ENCODE measurements at regions not wholly inside any gene's neighbourhood (a gene's known extent, or its start where the extent isn't known, plus 50 kb on each side); places are given as distances from the start of the nearest gene placed in this dataset.
A peak's percentile ranks its signal among the peaks of the same experiment; 100 is the strongest.

DNA sequence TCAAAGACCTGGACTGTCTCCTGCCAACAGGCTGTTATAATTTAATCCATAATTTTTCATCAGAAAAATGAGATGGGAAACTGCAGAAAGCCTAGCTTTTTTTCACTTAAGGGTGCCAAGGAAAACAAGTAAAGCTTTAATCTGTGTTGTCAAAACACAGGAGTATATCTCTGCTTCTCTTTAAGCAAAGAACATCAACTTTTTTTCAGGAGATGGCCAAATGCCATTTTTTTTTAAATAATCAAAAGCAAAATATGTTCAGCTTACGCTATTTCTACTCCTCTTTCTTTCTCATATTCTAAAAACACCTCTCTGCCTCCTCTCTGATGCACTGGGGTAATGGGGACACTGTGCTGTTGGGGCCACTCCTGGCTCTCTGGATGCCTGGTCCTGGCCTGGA, 73.1 kb upstream of the NXPH2 start:
- 41 to 72% (median 50%) methylated on average over 1 of the region's 1 CpG for WGBS, 3 donors
- no peaks in the 10 kb centered on the region for H3K4me1 ChIP-seq (ENCODE audit: control insufficient read depth in 3 of 3, insufficient read depth in 2 of 3, low read depth in 1 of 3, low read length in 2 of 3)

GRCh38 chr2:138846216-138846821, 66.1 kb upstream of the NXPH2 start:
- Histone ChIP-seq H3K4me3 (ENCODE audit: low read depth in 1 of 3, low read length in 3 of 3) (no peak overlapping the region), H3K36me3 (ENCODE audit: control insufficient read depth in 3 of 3, insufficient read depth in 2 of 3, low read depth in 1 of 3, low read length in 3 of 3) (no peaks in the 10 kb centered on the region), H3K27me3 (ENCODE audit: control insufficient read depth in 3 of 3, insufficient read depth in 3 of 3, low read length in 3 of 3) (no peaks in the 10 kb centered on the region), H3K27ac (ENCODE audit: low read depth in 1 of 3, low read length in 2 of 3) (no peak overlapping the region), H3K4me1 (ENCODE audit: control insufficient read depth in 3 of 3, insufficient read depth in 2 of 3, low read depth in 1 of 3, low read length in 2 of 3) (no peaks in the 10 kb centered on the region), H3K9me3 (ENCODE audit: control insufficient read depth in 2 of 2, insufficient read depth in 1 of 2, low read depth in 1 of 2, low read length in 1 of 2) (no peaks in the 10 kb centered on the region)
- WGBS, 3 donors, result 63 to 69% (median 66%) methylated on average over 8 of the region's 8 CpGs
- FAIRE-seq, result no peak
- DNase-seq, result peak; percentile 7 to 18

More for the DNA sequence above, 73.1 kb upstream of the NXPH2 start:
- FAIRE-seq (no peak), DNase-seq (no peak)
- no peaks in the 10 kb centered on the region for H3K36me3 ChIP-seq (ENCODE audit: control insufficient read depth in 3 of 3, insufficient read depth in 2 of 3, low read depth in 1 of 3, low read length in 3 of 3)
- no peaks in the 10 kb centered on the region for H3K9me3 ChIP-seq (ENCODE audit: control insufficient read depth in 2 of 2, insufficient read depth in 1 of 2, low read depth in 1 of 2, low read length in 1 of 2)
- no peak overlapping the region for H3K27ac ChIP-seq (ENCODE audit: low read depth in 1 of 3, low read length in 2 of 3)
- no peaks in the 10 kb centered on the region for H3K27me3 ChIP-seq (ENCODE audit: control insufficient read depth in 3 of 3, insufficient read depth in 3 of 3, low read length in 3 of 3)
- H3K4me3 ChIP-seq (ENCODE audit: low read depth in 1 of 3, low read length in 3 of 3), result no peak overlapping the region

GRCh38 chr2:138842341-138842740, 62.2 kb upstream of the NXPH2 start:
- FAIRE-seq (no peak), DNase-seq (no peak)
- Histone ChIP-seq H3K4me1 (ENCODE audit: control insufficient read depth in 3 of 3, insufficient read depth in 2 of 3, low read depth in 1 of 3, low read length in 2 of 3) (no peaks in the 10 kb centered on the region), H3K27ac (ENCODE audit: low read depth in 1 of 3, low read length in 2 of 3) (no peak overlapping the region), H3K9me3 (ENCODE audit: control insufficient read depth in 2 of 2, insufficient read depth in 1 of 2, low read depth in 1 of 2, low read length in 1 of 2) (no peaks in the 10 kb centered on the region), H3K36me3 (ENCODE audit: control insufficient read depth in 3 of 3, insufficient read depth in 2 of 3, low read depth in 1 of 3, low read length in 3 of 3) (no peaks in the 10 kb centered on the region), H3K27me3 (ENCODE audit: control insufficient read depth in 3 of 3, insufficient read depth in 3 of 3, low read length in 3 of 3) (peaks cover 0 to 6% (median 0%) of the 10 kb centered on the region in 3 donors), H3K4me3 (ENCODE audit: low read depth in 1 of 3, low read length in 3 of 3) (no peak overlapping the region)
- WGBS, 3 donors, result 86 to 93% (median 91%) methylated on average over 1 of the region's 1 CpG

GRCh38 chr2:138841459-138841858, 61.3 kb upstream of the NXPH2 start:
- no peak for FAIRE-seq

DNA sequence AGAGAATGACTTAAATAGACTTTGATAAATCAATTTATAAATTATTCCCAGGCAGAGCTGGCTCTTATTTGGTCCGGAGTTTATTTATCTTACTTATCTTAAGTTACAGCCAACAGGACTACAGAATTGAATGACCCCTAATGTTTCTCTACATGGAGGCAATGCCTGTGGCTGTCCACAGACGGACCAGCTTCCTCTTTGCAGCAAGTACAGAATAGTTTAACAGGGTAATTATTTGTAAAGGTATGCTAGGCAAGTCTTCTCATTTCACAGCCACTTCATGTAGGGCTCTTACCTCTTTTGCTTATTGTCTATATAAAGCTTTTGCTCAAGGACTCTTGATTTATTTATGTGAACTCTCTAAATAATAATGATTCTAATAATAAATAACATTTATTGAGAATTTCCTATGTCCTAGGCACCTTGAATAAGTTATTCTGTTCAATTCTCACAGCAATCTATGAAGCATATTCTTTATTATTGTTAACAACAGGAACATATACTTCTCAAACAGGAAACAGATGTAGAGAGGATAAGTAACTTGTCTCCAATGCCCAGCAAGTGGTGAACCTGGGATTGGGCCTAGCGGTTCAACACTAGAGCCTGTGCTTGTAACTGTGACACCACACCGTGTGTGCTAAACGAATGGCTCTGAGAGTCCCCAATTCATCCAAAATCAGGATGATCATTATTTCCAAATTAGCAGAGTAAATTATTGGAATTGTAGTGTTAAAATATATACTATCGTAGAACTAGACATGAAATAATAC, 58.8 kb upstream of the NXPH2 start:
- no peak for FAIRE-seq
- Histone ChIP-seq H3K4me3 (ENCODE audit: low read depth in 1 of 3, low read length in 3 of 3) (no peak overlapping the region), H3K27ac (ENCODE audit: low read depth in 1 of 3, low read length in 2 of 3) (no peak overlapping the region), H3K27me3 (ENCODE audit: control insufficient read depth in 3 of 3, insufficient read depth in 3 of 3, low read length in 3 of 3) (peaks cover 0 to 6% (median 0%) of the 10 kb centered on the region in 3 donors), H3K9me3 (ENCODE audit: control insufficient read depth in 2 of 2, insufficient read depth in 1 of 2, low read depth in 1 of 2, low read length in 1 of 2) (no peaks in the 10 kb centered on the region), H3K4me1 (ENCODE audit: control insufficient read depth in 3 of 3, insufficient read depth in 2 of 3, low read depth in 1 of 3, low read length in 2 of 3) (no peaks in the 10 kb centered on the region), H3K36me3 (ENCODE audit: control insufficient read depth in 3 of 3, insufficient read depth in 2 of 3, low read depth in 1 of 3, low read length in 3 of 3) (no peaks in the 10 kb centered on the region)
- 51 to 58% (median 57%) methylated on average over 6 of the region's 6 CpGs for WGBS, 3 donors
- DNase-seq, result no peak

More at GRCh38 chr2:138841459-138841858, 61.3 kb upstream of the NXPH2 start:
- H3K27ac ChIP-seq (ENCODE audit: low read depth in 1 of 3, low read length in 2 of 3), result no peak overlapping the region
- H3K4me1 ChIP-seq (ENCODE audit: control insufficient read depth in 3 of 3, insufficient read depth in 2 of 3, low read depth in 1 of 3, low read length in 2 of 3), result no peaks in the 10 kb centered on the region
- H3K27me3 ChIP-seq (ENCODE audit: control insufficient read depth in 3 of 3, insufficient read depth in 3 of 3, low read length in 3 of 3), result peaks cover 0 to 6% (median 0%) of the 10 kb centered on the region in 3 donors
- DNase-seq, result no peak
- no peaks in the 10 kb centered on the region for H3K9me3 ChIP-seq (ENCODE audit: control insufficient read depth in 2 of 2, insufficient read depth in 1 of 2, low read depth in 1 of 2, low read length in 1 of 2)
- H3K36me3 ChIP-seq (ENCODE audit: control insufficient read depth in 3 of 3, insufficient read depth in 2 of 3, low read depth in 1 of 3, low read length in 3 of 3), result no peaks in the 10 kb centered on the region
- 85 to 89% (median 85%) methylated on average over 3 of the region's 3 CpGs for WGBS, 3 donors
- H3K4me3 ChIP-seq (ENCODE audit: low read depth in 1 of 3, low read length in 3 of 3), result no peak overlapping the region

DNA sequence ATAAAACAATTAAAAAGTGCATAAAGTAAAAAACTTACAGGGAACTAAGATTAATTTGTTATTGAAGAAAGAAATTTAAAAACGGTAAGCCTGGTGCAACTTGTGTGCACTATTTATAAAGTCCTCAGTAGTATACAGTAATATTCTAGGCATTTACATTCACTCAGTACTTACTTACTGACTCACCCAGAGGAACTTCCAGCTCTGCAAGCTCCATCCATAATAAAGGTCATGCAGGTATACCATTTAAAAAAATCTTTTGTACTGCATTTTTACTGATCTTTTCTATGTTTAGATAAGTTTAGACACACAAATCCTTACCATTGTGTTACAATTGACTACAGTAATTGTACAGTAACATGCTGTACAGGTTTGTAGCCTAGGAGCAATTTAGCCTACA, 51.5 kb upstream of the NXPH2 start:
- H3K4me3 ChIP-seq (ENCODE audit: low read depth in 1 of 3, low read length in 3 of 3), result no peak overlapping the region
- WGBS, 3 donors, result 65 to 79% (median 76%) methylated on average over 1 of the region's 1 CpG
- no peaks in the 10 kb centered on the region for H3K27me3 ChIP-seq (ENCODE audit: control insufficient read depth in 3 of 3, insufficient read depth in 3 of 3, low read length in 3 of 3)
- H3K27ac ChIP-seq (ENCODE audit: low read depth in 1 of 3, low read length in 2 of 3), result no peak overlapping the region
- H3K4me1 ChIP-seq (ENCODE audit: control insufficient read depth in 3 of 3, insufficient read depth in 2 of 3, low read depth in 1 of 3, low read length in 2 of 3), result no peaks in the 10 kb centered on the region
- no peak for DNase-seq
- no peaks in the 10 kb centered on the region for H3K9me3 ChIP-seq (ENCODE audit: control insufficient read depth in 2 of 2, insufficient read depth in 1 of 2, low read depth in 1 of 2, low read length in 1 of 2)
- FAIRE-seq, result no peak
- H3K36me3 ChIP-seq (ENCODE audit: control insufficient read depth in 3 of 3, insufficient read depth in 2 of 3, low read depth in 1 of 3, low read length in 3 of 3), result no peaks in the 10 kb centered on the region

GRCh38 chr2:138831154-138831553, 51.0 kb upstream of the NXPH2 start:
- H3K27me3 ChIP-seq (ENCODE audit: control insufficient read depth in 3 of 3, insufficient read depth in 3 of 3, low read length in 3 of 3), result no peaks in the 10 kb centered on the region
- no peaks in the 10 kb centered on the region for H3K36me3 ChIP-seq (ENCODE audit: control insufficient read depth in 3 of 3, insufficient read depth in 2 of 3, low read depth in 1 of 3, low read length in 3 of 3)
- H3K4me3 ChIP-seq (ENCODE audit: low read depth in 1 of 3, low read length in 3 of 3), result no peak overlapping the region
- DNase-seq (no peak), FAIRE-seq (no peak)
- no peak overlapping the region for H3K27ac ChIP-seq (ENCODE audit: low read depth in 1 of 3, low read length in 2 of 3)
- H3K4me1 ChIP-seq (ENCODE audit: control insufficient read depth in 3 of 3, insufficient read depth in 2 of 3, low read depth in 1 of 3, low read length in 2 of 3), result no peaks in the 10 kb centered on the region
- no peaks in the 10 kb centered on the region for H3K9me3 ChIP-seq (ENCODE audit: control insufficient read depth in 2 of 2, insufficient read depth in 1 of 2, low read depth in 1 of 2, low read length in 1 of 2)
- WGBS, 3 donors, result 64 to 70% (median 64%) methylated on average over 2 of the region's 2 CpGs

DNA sequence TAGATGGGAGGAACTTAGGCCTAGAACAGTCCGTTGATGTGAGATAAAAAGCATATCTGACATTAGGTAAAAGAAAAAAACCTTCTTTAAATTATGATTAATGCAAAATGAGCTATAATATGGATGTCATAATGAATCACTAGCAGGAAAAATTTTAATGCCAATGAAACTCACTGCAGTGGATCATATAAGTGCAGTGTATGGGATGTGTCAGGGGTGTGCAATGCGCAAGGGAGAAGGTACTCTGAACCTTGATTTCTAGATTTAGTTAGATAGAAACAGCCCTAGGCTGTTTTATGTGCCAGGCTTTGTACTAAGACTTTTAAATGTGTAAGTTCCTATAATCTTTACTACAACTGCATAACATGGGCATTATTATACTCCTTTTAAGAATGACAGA, 50.4 kb upstream of the NXPH2 start:
- H3K4me1 ChIP-seq (ENCODE audit: control insufficient read depth in 3 of 3, insufficient read depth in 2 of 3, low read depth in 1 of 3, low read length in 2 of 3), result no peaks in the 10 kb centered on the region
- FAIRE-seq, result no peak
- H3K4me3 ChIP-seq (ENCODE audit: low read depth in 1 of 3, low read length in 3 of 3), result no peak overlapping the region
- no peaks in the 10 kb centered on the region for H3K27me3 ChIP-seq (ENCODE audit: control insufficient read depth in 3 of 3, insufficient read depth in 3 of 3, low read length in 3 of 3)
- no peaks in the 10 kb centered on the region for H3K9me3 ChIP-seq (ENCODE audit: control insufficient read depth in 2 of 2, insufficient read depth in 1 of 2, low read depth in 1 of 2, low read length in 1 of 2)
- no peak overlapping the region for H3K27ac ChIP-seq (ENCODE audit: low read depth in 1 of 3, low read length in 2 of 3)
- WGBS, 3 donors, result 56 to 73% (median 56%) methylated on average over 2 of the region's 2 CpGs
- DNase-seq, result no peak
- H3K36me3 ChIP-seq (ENCODE audit: control insufficient read depth in 3 of 3, insufficient read depth in 2 of 3, low read depth in 1 of 3, low read length in 3 of 3), result no peaks in the 10 kb centered on the region

All from small intestine (tissue), 7 donors.